ENCODE measurements at regions not wholly inside any gene's neighbourhood (a gene's known extent, or its start where the extent isn't known, plus 50 kb on each side); places are given as distances from the start of the nearest gene placed in this dataset.

- TF ChIP-seq, protein P1, sequence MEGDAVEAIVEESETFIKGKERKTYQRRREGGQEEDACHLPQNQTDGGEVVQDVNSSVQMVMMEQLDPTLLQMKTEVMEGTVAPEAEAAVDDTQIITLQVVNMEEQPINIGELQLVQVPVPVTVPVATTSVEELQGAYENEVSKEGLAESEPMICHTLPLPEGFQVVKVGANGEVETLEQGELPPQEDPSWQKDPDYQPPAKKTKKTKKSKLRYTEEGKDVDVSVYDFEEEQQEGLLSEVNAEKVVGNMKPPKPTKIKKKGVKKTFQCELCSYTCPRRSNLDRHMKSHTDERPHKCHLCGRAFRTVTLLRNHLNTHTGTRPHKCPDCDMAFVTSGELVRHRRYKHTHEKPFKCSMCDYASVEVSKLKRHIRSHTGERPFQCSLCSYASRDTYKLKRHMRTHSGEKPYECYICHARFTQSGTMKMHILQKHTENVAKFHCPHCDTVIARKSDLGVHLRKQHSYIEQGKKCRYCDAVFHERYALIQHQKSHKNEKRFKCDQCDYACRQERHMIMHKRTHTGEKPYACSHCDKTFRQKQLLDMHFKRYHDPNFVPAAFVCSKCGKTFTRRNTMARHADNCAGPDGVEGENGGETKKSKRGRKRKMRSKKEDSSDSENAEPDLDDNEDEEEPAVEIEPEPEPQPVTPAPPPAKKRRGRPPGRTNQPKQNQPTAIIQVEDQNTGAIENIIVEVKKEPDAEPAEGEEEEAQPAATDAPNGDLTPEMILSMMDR (IDR thresholded peaks at IDR 0.05; ENCODE audit: low read depth, low read length), result no peak
- no peak overlapping the region for H3K4me3 ChIP-seq (replicated peaks in 1 of 2; ENCODE audit: low read depth in 2 of 2, low read length in 2 of 2)
- DNase-seq (ENCODE audit: low read depth in 2 of 2), result no peak
Measured at GRCh38 chr5:128796506-128796905, 168.8 kb upstream of the SLC27A6 start.

- DNase-seq (ENCODE audit: low read depth in 2 of 2), result no peak
- TF ChIP-seq, protein P1 (IDR thresholded peaks at IDR 0.05; ENCODE audit: low read depth, low read length), result no peak
- H3K4me3 ChIP-seq (replicated peaks in 1 of 2; ENCODE audit: low read depth in 2 of 2, low read length in 2 of 2), result no peak overlapping the region
Measured at GRCh38 chr5:128798871-128799270, 166.4 kb upstream of the SLC27A6 start.

DNA sequence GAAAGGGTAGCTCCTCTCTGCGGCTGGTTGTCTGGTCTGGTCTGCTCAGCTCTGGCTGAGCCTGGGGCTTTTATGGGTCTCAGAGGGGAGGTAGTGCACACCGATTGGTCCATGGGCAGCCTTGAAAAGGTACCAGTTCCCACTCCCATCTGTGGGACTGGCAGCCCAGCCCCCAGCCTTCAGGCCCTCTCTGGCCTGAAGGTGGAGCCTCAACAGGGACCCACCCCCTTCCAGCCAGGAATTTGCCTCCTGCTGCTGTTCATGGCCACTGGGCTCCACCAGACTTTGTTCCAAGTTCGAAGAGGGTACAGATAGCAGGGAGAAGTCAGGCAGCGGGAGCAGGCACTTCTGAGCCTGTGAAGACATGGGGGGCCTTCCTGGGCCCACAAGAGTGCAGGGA lies 165.3 kb upstream of the SLC27A6 start:
- no peak overlapping the region for H3K4me3 ChIP-seq (replicated peaks in 1 of 2; ENCODE audit: low read depth in 2 of 2, low read length in 2 of 2)
- TF ChIP-seq, protein P1 (IDR thresholded peaks at IDR 0.05; ENCODE audit: low read depth, low read length), result no peak
- DNase-seq (ENCODE audit: low read depth in 2 of 2), result no peak

DNA sequence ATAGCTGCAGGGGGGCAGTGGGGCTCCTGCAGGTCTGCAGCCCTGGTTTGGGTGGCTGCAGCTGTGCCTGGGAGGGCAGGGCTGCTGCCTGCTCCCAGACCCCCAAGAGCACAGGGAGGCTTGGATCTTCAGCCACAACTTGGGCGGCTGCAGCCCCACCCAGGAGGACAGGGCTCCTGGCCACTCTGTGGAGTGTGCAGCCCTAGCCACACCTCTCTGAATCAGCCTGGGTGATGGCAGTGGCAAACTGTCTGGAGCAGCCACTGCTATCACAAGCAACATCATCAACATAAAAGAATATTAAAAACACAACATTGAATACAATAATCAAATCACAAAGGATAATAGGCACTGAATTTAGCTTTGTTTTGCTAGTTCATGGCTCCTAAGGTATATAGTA lies 164.9 kb upstream of the SLC27A6 start:
- no peak for DNase-seq (ENCODE audit: low read depth in 2 of 2)
- H3K4me3 ChIP-seq (replicated peaks in 1 of 2; ENCODE audit: low read depth in 2 of 2, low read length in 2 of 2), result no peak overlapping the region
- TF ChIP-seq, protein P1 (IDR thresholded peaks at IDR 0.05; ENCODE audit: low read depth, low read length), result no peak

GRCh38 chr5:128813317-128814070 lies 151.8 kb upstream of the SLC27A6 start:
- H3K4me3 ChIP-seq (replicated peaks in 1 of 2; ENCODE audit: low read depth in 2 of 2, low read length in 2 of 2), result no peak overlapping the region
- TF ChIP-seq, protein P1 (IDR thresholded peaks at IDR 0.05; ENCODE audit: low read depth, low read length), result no peak
- DNase-seq (ENCODE audit: low read depth in 2 of 2), result no peak

GRCh38 chr5:128815201-128815600 lies 150.1 kb upstream of the SLC27A6 start:
- no peak for DNase-seq (ENCODE audit: low read depth in 2 of 2)
- TF ChIP-seq, protein P1 (IDR thresholded peaks at IDR 0.05; ENCODE audit: low read depth, low read length), result no peak
- H3K4me3 ChIP-seq (replicated peaks in 1 of 2; ENCODE audit: low read depth in 2 of 2, low read length in 2 of 2), result no peak overlapping the region

GRCh38 chr5:128825826-128826225 lies 139.5 kb upstream of the SLC27A6 start:
- H3K4me3 ChIP-seq (replicated peaks in 1 of 2; ENCODE audit: low read depth in 2 of 2, low read length in 2 of 2), result no peak overlapping the region
- peak; percentile 52 to 71 for DNase-seq (ENCODE audit: low read depth in 2 of 2)
- TF ChIP-seq, protein P1 (IDR thresholded peaks at IDR 0.05; ENCODE audit: low read depth, low read length), result no peak
